A549 (cell line): ENCODE measurements at regions not wholly inside any gene's neighbourhood (a gene's known extent, or its start where the extent isn't known, plus 50 kb on each side); places are given as distances from the start of the nearest gene placed in this dataset.

Experiments
- CBX8 ChIP-seq: fragments of 200-600 bp; sonication (generic); IDR thresholded peaks from 2 replicates; pipeline ENCODE4 v1.6.1; 2016
- EP300 ChIP-seq, 2 experiments: fragments of >200 bp; sonication (Bioruptor Twin); formaldehyde crosslinking; IDR thresholded peaks; 2 replicates in 1 of 2; 3 replicates in 1 of 2; pipeline ENCODE4 v1.6.1; 2016 to 2017
- ESRRA ChIP-seq: fragments of 150-350 bp; IDR thresholded peaks from 2 replicates; pipeline ENCODE4 v1.6.1; 2014; ENCODE audit warnings: mild to moderate bottlenecking, low read length, borderline replicate concordance
- HOXB5 ChIP-seq: fragments of 250-450 bp; sonication (Bioruptor Pico); IDR thresholded peaks from 2 replicates; pipeline ENCODE4 v1.5.0; 2020; ENCODE audit warnings: mild to moderate bottlenecking, moderate library complexity
- NR3C1 ChIP-seq: fragments of >200 bp; sonication (Bioruptor Twin); formaldehyde crosslinking; IDR thresholded peaks from 3 replicates; pipeline ENCODE4 v1.6.1; 2017
- POLR2A ChIP-seq: IDR thresholded peaks from 2 replicates; pipeline ENCODE4 v1.6.1; 2012; ENCODE audit warnings: mild to moderate bottlenecking, low read length
- RCOR1 ChIP-seq: fragments of 150-350 bp; IDR thresholded peaks from 2 replicates; pipeline ENCODE4 v1.6.1; 2014; ENCODE audit warnings: antibody characterized with exemption, low read length, low read depth
- TF ChIP-seq, protein P1 (sequence below): fragments of >200 bp; sonication (Bioruptor Twin); formaldehyde crosslinking; IDR thresholded peaks from 3 replicates; pipeline ENCODE4 v1.5.1; 2016
- TF ChIP-seq, protein P2 (sequence below): fragments of 450-650 bp; IDR thresholded peaks from 2 replicates; pipeline ENCODE4 v1.6.1; 2014; ENCODE audit warnings: antibody characterized with exemption

DNA sequence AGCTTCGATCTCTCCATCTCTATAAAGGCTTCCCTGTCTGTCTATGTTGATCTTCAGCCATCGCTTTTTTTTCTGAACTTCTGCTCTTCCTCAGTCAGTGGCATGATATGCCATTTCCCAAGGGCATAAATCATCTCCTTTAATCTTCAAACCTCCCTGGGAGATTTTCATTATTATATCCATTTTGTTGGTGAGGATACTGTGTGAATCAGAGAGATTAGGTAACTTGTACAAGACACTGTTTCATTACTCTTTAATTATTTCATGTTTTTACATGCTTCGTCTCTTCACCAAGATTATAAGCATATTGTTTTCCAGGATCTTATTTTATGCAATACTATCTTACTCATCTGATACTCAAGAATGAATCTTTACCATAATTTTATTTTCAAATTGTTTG lies 124.8 kb upstream of the ATP11B start:
- TF ChIP-seq, protein P1, sequence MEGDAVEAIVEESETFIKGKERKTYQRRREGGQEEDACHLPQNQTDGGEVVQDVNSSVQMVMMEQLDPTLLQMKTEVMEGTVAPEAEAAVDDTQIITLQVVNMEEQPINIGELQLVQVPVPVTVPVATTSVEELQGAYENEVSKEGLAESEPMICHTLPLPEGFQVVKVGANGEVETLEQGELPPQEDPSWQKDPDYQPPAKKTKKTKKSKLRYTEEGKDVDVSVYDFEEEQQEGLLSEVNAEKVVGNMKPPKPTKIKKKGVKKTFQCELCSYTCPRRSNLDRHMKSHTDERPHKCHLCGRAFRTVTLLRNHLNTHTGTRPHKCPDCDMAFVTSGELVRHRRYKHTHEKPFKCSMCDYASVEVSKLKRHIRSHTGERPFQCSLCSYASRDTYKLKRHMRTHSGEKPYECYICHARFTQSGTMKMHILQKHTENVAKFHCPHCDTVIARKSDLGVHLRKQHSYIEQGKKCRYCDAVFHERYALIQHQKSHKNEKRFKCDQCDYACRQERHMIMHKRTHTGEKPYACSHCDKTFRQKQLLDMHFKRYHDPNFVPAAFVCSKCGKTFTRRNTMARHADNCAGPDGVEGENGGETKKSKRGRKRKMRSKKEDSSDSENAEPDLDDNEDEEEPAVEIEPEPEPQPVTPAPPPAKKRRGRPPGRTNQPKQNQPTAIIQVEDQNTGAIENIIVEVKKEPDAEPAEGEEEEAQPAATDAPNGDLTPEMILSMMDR, result no peak
- TF ChIP-seq HOXB5 (CRISPR knock-in tag) (no peak), EP300 (IDR thresholded peaks at IDR 0.05) (no peak), POLR2A (no peak), NR3C1 (no peak), CBX8 (no peak), ESRRA (no peak), RCOR1 (no peak)
- TF ChIP-seq, protein P2, sequence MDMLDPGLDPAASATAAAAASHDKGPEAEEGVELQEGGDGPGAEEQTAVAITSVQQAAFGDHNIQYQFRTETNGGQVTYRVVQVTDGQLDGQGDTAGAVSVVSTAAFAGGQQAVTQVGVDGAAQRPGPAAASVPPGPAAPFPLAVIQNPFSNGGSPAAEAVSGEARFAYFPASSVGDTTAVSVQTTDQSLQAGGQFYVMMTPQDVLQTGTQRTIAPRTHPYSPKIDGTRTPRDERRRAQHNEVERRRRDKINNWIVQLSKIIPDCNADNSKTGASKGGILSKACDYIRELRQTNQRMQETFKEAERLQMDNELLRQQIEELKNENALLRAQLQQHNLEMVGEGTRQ, result no peak
